Right cardiac atrium (tissue), 5 donors: ENCODE measurements at regions not wholly inside any gene's neighbourhood (a gene's known extent, or its start where the extent isn't known, plus 50 kb on each side); places are given as distances from the start of the nearest gene placed in this dataset.

ENCODE experiments used
- ATAC-seq, 2 donors: fragments of 200-7000 bp; cut with Tn5 transposase; one replicate each; pipeline versions ENCODE4 v1.8.0 to v1.9.1; 2020; ENCODE audit warnings: moderate library complexity in 2 of 2, mild to moderate bottlenecking in 1 of 2
- DNase-seq, 3 donors: peaks; one replicate each; pipeline ENCODE4 v3.0.0-alpha.2; 2020
- H3K27ac ChIP-seq: one replicate; pipeline ENCODE4 v1.5.1; 2013; ENCODE audit warnings: mild to moderate bottlenecking, low read length, control low read depth, moderate library complexity
- H3K27me3 ChIP-seq: one replicate; pipeline ENCODE4 v1.6.1; 2013; ENCODE audit not compliant: control insufficient read depth, insufficient read depth
- H3K4me1 ChIP-seq: one replicate; pipeline ENCODE4 v1.6.1; 2013; ENCODE audit warnings: low read length; ENCODE audit not compliant: control insufficient read depth, insufficient read depth
- H3K4me3 ChIP-seq: one replicate; pipeline ENCODE4 v1.5.1; 2013; ENCODE audit warnings: low read length, control low read depth
- H3K9me3 ChIP-seq: one replicate; pipeline ENCODE4 v1.6.1; 2013; ENCODE audit warnings: low read length; ENCODE audit not compliant: control insufficient read depth
- WGBS: extraction: QIAGEN DNeasy Blood & Tissue Kit; methylation state at CpG from one replicate; pipeline ENCODE4 v1.1.7; 2013; 5-methylcytosine and 5-hydroxymethylcytosine counted together
- intact Hi-C, 4 donors: fragments of 100-400 bp; cut with DNase I; formaldehyde crosslinking; loops; one replicate each; pipeline versions ENCODE4 v1.11.0 to v1.14.0; 2022 to 2023
- donor health status: healthy with polysubstance abuse.
- donor health status: DM: no; HTN: yes; CAD: no.
- donor health status: DM: no; HTN: no; CAD: no.
- donor health status: DM: no; HTN: yes; CAD: no; lungs with severe emphysema.
- donor health status: DM: yes; HTN: yes; CAD: no.

DNA sequence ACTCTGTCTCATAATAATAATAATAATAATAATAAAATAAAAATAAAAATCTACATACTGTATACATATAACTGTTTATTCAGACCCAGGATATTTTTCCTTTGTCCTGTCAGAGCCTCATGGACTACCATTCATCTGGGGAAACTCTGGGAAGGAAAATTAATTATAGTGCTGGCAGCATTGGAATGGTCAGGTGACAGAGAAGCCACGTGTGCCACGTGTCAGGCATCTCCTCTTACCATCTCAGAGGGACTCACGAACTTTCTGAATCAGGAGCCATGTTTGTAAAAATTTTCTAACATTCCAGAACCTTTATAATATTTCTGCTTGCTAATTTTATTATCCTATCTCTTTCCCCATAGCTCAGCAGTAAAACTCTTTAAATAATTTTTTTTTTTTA, 97.8 kb upstream of the HNRNPU start:
- no peak overlapping the region for H3K4me3 ChIP-seq
- H3K27me3 ChIP-seq = no peaks in the 10 kb centered on the region
- DNase-seq (no peak), ATAC-seq (no peak)
- 21% methylated on average over 3 of the region's 3 CpGs for WGBS
- H3K27ac ChIP-seq = no peak overlapping the region
- intact Hi-C loops = loop anchor here in 1 of 4 donors (10.0 kb wide), 1 partner anchor 97 kb away; the partner anchor contains the start of gene HNRNPU
- no peaks in the 10 kb centered on the region for H3K9me3 ChIP-seq
- peaks cover 2% of the 10 kb centered on the region for H3K4me1 ChIP-seq

DNA sequence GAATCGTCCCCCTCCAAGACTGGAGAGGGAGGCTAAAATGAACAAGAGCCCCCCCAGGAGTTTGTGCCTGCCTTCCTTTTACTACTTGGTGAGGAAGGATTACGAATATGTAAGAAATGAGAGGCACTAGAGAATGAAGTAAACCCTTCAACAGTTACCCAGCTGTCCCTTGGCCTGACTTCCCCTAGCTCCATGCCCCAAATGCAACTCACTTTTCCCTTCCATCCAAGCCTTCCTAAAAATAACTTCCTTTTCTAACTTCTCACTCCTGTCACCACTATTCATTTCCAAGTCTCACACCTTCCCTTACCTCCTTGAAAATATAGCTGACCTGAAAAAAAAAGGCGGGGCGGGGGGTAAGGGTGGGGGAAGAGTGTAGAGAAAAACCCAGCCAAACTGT, 96.6 kb upstream of the HNRNPU start:
- H3K9me3 ChIP-seq = no peaks in the 10 kb centered on the region
- DNase-seq = no peak
- H3K27ac ChIP-seq = no peak overlapping the region
- H3K4me3 ChIP-seq = no peak overlapping the region
- intact Hi-C loops = loop anchor here in 1 of 4 donors (10.0 kb wide), 1 partner anchor 96 kb away; the partner anchor contains the start of gene HNRNPU
- peaks cover 2% of the 10 kb centered on the region for H3K4me1 ChIP-seq
- 73% methylated on average over 4 of the region's 4 CpGs for WGBS
- ATAC-seq = no peak
- no peaks in the 10 kb centered on the region for H3K27me3 ChIP-seq

DNA sequence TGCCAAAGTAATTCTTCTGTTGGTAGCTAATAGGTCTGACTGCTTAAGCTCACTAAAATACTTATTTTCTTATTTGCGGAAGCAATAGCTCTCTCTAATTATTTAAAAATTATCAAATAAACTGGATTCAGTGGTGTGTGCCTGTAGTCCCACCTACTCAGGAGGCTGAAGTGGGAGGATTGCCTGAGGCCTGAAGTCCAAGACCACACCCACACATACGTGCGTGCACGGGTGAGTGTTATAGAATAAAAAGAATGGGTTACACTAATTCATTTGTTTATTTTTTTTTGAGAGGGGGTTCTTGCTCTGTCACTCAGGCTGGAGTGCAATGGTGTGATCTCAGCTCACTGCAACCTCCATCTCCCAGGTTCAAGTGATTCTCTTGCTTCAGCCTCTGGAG, 94.2 kb upstream of the HNRNPU start:
- intact Hi-C loops = no loop called here
- WGBS = 95% methylated on average over 4 of the region's 4 CpGs

DNA sequence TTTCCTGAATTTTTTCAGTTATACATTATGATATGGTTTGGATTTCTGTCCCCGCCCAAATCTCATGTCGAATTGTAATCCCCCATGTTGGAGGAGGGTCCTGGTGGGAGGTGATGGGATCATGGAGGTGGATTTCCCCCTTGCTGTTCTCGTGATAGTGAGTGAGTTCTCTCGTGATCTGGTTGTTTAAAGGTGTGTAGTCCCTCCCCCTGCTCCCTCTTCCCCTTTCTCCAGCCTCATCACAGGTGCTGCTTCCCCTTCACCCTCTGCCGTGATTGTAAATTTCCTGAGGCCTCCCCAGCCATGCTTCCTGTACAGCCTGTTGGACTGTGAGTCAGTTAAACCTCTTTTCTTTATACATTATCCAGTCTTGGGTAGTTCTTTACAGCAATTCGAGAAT, 93.2 kb upstream of the HNRNPU start:
- Histone ChIP-seq H3K4me3 (no peak overlapping the region), H3K27me3 (no peaks in the 10 kb centered on the region), H3K4me1 (no peaks in the 10 kb centered on the region), H3K27ac (no peak overlapping the region), H3K9me3 (no peaks in the 10 kb centered on the region)
- no peak for ATAC-seq
- intact Hi-C loops = no loop called here
- 68% methylated on average over 6 of the region's 6 CpGs for WGBS
- DNase-seq = no peak

More for the DNA sequence above, 94.2 kb upstream of the HNRNPU start:
- ATAC-seq (no peak), DNase-seq (no peak)
- H3K4me1 ChIP-seq = no peaks in the 10 kb centered on the region
- no peaks in the 10 kb centered on the region for H3K9me3 ChIP-seq
- no peak overlapping the region for H3K27ac ChIP-seq
- no peaks in the 10 kb centered on the region for H3K27me3 ChIP-seq
- H3K4me3 ChIP-seq = no peak overlapping the region

DNA sequence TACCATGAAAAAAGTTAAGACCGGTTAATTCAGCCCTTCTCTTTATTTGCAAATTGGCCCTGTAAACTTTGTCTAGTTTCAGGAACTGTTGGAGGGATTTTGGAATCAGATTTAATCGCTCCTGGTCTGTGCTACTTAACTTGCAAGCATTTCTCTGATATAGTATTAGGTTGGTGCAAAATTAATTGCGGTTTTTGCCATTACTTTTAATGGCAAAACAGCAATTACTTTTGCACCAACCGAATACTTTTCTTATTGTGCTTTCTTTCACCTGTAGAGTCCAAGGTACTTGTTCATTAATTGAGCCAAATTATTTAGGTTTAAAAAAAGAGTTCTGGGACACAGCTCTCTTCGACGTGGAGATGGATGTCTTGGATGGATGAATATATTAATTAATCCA, 92.8 kb upstream of the HNRNPU start:
- DNase-seq = no peak
- Histone ChIP-seq H3K9me3 (no peaks in the 10 kb centered on the region), H3K27ac (no peak overlapping the region), H3K27me3 (no peaks in the 10 kb centered on the region), H3K4me3 (no peak overlapping the region), H3K4me1 (no peaks in the 10 kb centered on the region)
- ATAC-seq = no peak
- 95% methylated on average over 6 of the region's 6 CpGs for WGBS
- intact Hi-C loops = no loop called here

DNA sequence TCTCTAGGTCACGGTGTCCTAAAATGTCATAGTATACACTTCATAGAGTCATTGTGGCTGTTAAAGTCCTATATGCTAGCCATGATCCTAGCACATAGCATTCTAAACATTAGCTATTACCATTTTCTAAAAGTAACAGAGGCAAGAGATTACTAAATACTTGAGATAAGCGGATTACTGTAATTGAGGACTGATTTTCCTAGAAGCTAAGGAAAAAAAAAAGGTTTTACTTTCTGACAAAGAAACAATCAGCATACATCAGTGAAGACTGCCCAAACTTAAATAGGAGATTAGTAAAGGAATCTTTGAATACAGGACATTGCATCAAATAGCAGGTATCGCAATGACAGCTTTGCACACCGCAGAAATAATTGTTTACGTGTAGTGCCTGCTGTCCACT, 91.3 kb upstream of the HNRNPU start:
- Histone ChIP-seq H3K27ac (no peak overlapping the region), H3K9me3 (no peaks in the 10 kb centered on the region), H3K4me1 (no peaks in the 10 kb centered on the region), H3K4me3 (no peak overlapping the region), H3K27me3 (no peaks in the 10 kb centered on the region)
- ATAC-seq (no peak), DNase-seq (no peak)
- intact Hi-C loops = no loop called here
- WGBS = 87% methylated on average over 5 of the region's 5 CpGs

DNA sequence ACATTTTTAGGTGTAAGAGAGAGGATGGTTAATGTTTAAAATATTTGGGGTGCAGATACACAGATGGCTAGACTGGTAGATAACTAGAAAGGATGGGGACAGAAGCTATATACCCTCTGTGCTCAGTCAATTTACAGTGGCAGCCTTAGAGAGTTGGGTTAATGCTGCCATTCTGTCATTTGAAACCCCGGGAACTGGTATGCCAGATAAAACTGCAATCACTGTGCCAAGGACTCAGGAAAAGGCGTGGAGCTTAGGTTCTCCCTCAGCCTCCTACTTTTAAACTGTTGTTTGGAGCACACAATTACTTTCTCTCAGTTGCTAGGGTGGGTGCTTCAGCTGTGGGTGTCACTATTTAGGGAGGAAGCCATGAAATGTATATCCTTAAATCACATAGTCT, 90.0 kb upstream of the HNRNPU start:
- no peak for DNase-seq
- intact Hi-C loops = no loop called here
- no peak overlapping the region for H3K4me3 ChIP-seq
- peak overlapping the region; percentile 2 for H3K27ac ChIP-seq
- 24% methylated on average over 2 of the region's 2 CpGs for WGBS
- no peaks in the 10 kb centered on the region for H3K27me3 ChIP-seq
- peak; percentile 25 to 58 for ATAC-seq
- H3K9me3 ChIP-seq = no peaks in the 10 kb centered on the region
- no peaks in the 10 kb centered on the region for H3K4me1 ChIP-seq

DNA sequence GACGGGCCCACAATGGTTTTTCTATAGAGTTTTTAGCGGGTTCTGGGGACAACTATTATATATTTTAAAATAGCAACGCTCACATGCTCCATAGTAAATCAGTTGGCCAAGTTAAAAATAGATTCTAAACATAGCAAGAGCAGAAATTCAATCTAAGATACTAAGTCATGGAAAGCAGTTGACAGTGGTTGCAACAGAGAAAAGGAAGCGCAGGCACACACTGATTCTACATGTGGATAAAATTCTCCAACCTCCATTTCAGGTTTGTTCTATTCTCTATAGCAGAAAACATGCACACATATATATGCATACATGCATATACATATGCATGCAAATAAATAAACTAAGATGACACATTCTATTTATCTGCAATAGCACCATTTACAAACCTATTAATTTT, 89.6 kb upstream of the HNRNPU start:
- H3K4me3 ChIP-seq = no peak overlapping the region
- no peaks in the 10 kb centered on the region for H3K27me3 ChIP-seq
- ATAC-seq (peak; percentile 56 to 70), DNase-seq (no peak)
- H3K27ac ChIP-seq = no peak overlapping the region
- 57% methylated on average over 4 of the region's 4 CpGs for WGBS
- no peaks in the 10 kb centered on the region for H3K4me1 ChIP-seq
- intact Hi-C loops = no loop called here
- H3K9me3 ChIP-seq = no peaks in the 10 kb centered on the region

DNA sequence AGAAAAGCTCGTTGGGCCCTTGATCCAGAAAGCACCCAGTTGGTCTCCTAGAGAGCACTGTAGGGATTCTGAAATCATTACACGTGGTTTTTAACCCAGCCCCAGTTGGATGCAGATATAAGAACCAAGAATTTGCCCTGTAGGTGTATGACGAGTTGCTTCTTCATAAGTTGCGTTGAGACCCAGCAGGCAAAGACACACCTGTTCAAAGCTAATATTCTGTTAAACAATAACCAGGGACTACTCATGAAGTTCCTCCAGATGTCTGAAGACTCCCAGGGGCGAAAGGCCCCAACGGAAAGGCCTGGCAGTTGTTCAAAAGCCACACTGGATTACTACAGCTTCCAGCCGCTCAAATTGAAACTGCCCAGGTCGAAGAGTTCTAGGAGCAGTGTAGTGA, 88.6 kb upstream of the HNRNPU start:
- Histone ChIP-seq H3K27ac (no peak overlapping the region), H3K4me3 (no peak overlapping the region), H3K9me3 (no peaks in the 10 kb centered on the region), H3K27me3 (no peaks in the 10 kb centered on the region), H3K4me1 (no peaks in the 10 kb centered on the region)
- ATAC-seq (no peak), DNase-seq (no peak)
- intact Hi-C loops = no loop called here
- WGBS = 68% methylated on average over 8 of the region's 8 CpGs

DNA sequence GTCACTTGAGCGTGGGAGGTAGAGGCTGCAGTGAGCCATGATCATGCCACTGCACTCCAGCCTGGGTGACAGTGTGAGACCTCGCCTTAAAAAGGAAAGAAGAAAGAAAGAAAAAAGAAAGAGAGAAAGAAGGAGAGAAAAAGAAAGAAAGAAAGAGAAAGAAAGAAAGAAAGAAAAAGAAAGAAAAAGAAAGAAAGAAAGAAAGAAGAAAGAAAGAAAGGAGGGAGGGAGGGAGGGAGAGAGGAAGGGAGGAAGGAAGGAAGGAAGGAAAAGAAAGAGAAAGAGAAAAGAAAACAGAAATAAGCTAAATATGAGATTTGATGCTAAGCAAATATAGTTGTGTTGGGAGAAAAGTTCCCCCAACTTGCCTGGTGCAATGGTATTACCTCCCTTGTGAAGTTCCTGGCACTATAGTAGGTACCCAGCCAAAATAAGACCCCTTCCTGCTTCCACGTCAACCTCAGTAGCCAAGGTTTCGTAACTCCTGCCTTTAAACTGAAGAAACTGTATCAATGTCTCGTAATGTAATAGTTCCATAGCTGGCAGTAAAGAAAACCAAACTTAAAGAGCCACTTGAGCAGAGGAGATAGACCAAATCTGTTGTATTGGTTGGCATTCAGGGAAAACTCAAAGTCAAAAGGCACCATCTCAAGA, 88.1 kb upstream of the HNRNPU start:
- Histone ChIP-seq H3K27ac (no peak overlapping the region), H3K27me3 (no peaks in the 10 kb centered on the region)
- intact Hi-C loops = no loop called here

DNA sequence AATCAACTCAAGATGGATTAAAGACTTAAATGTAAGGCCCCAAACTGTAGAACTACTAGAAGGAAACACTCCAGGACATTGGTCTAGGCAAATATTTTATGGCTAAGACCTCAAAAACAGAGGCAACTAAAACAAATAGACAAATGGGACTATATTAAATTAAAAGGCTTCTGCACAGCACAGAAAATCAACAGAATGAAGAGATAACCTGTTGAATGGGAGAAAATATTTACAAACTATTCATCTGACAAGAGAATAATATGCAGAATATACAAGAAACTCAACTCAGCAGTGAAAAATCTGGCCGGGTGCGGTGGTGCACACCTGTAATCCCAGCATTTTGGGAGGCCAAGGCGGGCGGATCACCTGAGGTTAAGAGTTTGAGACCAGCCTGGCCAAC, 84.1 kb upstream of the HNRNPU start:
- no peak overlapping the region for H3K4me3 ChIP-seq
- WGBS = over 99% methylated on average over 4 of the region's 4 CpGs
- H3K9me3 ChIP-seq = no peaks in the 10 kb centered on the region
- no peak for ATAC-seq
- H3K27ac ChIP-seq = no peak overlapping the region
- DNase-seq = no peak
- H3K27me3 ChIP-seq = no peaks in the 10 kb centered on the region
- intact Hi-C loops = no loop called here
- H3K4me1 ChIP-seq = no peaks in the 10 kb centered on the region

More for the DNA sequence above, 88.1 kb upstream of the HNRNPU start:
- no peaks in the 10 kb centered on the region for H3K9me3 ChIP-seq
- ATAC-seq = no peak
- DNase-seq = no peak
- 91% methylated on average over 5 of the region's 5 CpGs for WGBS
- no peak overlapping the region for H3K4me3 ChIP-seq
- no peaks in the 10 kb centered on the region for H3K4me1 ChIP-seq

DNA sequence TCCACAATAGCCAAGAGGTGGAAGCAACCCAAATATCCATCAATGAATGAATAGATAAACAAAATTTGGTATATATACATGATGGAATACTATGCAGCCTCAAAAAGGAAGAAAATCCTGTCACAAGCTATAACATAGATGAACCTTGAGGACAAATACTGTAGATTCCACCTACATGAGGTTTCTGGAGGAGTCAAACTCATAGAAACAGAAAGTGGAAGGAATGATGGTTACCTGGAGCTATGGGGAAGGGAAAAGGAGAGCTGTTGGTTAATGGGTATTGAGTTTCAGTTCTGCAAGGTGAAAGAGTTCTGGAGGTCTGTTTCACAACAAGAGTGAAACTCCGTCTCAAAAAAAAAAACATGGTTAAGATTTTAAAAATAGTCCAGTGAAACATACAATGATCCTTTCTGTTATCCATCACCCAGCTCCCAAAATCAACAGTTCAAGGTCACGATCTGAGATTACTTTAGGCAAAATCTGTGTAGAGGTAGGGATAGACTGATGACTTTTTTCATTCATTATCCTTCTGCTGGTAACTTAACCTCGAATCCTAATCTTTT, 80.8 kb upstream of the HNRNPU start:
- WGBS = 69% methylated on average over 3 of the region's 3 CpGs
- Histone ChIP-seq H3K9me3 (no peaks in the 10 kb centered on the region), H3K4me1 (no peaks in the 10 kb centered on the region), H3K27ac (no peak overlapping the region), H3K4me3 (no peak overlapping the region), H3K27me3 (no peaks in the 10 kb centered on the region)
- intact Hi-C loops = no loop called here
- ATAC-seq = no peak
- no peak for DNase-seq
